NB4 (cell line): ENCODE measurements at regions not wholly inside any gene's neighbourhood (a gene's known extent, or its start where the extent isn't known, plus 50 kb on each side); places are given as distances from the start of the nearest gene placed in this dataset.

Source experiments
- TF ChIP-seq, protein P1 (sequence below): IDR thresholded peaks from one replicate; pipeline ENCODE4 v1.5.1; 2012; ENCODE audit warnings: low read depth, low read length
- TF ChIP-seq, protein P2 (sequence below): IDR thresholded peaks from 2 replicates; pipeline ENCODE4 v1.6.1; 2011; ENCODE audit warnings: low read depth, low read length

DNA sequence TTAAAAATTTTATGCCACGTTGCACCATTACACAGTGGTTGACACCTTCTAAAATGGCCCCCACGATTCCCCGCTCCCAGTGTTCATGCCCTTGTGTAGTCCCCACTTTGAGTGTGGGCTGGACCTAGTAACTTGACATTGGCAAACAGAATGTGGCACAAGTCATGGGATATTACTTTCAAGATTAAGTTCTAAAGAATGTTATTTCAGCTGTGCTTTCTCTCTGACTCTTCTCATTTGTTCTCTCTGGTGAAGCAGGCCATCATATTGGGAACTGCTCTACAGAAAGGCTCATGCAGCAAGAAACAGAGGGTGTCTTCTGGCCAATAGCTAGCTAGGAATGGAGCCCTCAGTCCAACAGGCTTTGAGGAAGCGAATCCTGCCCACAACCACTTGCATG lies 67.1 kb downstream of the ATXN3L start:
- TF ChIP-seq, protein P1, sequence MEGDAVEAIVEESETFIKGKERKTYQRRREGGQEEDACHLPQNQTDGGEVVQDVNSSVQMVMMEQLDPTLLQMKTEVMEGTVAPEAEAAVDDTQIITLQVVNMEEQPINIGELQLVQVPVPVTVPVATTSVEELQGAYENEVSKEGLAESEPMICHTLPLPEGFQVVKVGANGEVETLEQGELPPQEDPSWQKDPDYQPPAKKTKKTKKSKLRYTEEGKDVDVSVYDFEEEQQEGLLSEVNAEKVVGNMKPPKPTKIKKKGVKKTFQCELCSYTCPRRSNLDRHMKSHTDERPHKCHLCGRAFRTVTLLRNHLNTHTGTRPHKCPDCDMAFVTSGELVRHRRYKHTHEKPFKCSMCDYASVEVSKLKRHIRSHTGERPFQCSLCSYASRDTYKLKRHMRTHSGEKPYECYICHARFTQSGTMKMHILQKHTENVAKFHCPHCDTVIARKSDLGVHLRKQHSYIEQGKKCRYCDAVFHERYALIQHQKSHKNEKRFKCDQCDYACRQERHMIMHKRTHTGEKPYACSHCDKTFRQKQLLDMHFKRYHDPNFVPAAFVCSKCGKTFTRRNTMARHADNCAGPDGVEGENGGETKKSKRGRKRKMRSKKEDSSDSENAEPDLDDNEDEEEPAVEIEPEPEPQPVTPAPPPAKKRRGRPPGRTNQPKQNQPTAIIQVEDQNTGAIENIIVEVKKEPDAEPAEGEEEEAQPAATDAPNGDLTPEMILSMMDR: no peak
- TF ChIP-seq, protein P2, sequence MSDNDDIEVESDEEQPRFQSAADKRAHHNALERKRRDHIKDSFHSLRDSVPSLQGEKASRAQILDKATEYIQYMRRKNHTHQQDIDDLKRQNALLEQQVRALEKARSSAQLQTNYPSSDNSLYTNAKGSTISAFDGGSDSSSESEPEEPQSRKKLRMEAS: no peak
